ENCODE measurements at regions not wholly inside any gene's neighbourhood (a gene's known extent, or its start where the extent isn't known, plus 50 kb on each side); places are given as distances from the start of the nearest gene placed in this dataset.

GRCh38 chr4:167868163-167868562, 224.2 kb upstream of the ANXA10 start (continued):
- TF ChIP-seq TFDP2 (CRISPR knock-in tag; IDR thresholded peaks at IDR 0.05): no peak
- no peak for TF ChIP-seq ZNF3 (CRISPR knock-in tag; IDR thresholded peaks at IDR 0.05)
- TF ChIP-seq ZNF75D (CRISPR knock-in tag; IDR thresholded peaks at IDR 0.05; ENCODE audit: borderline replicate concordance): no peak
- no peak for TF ChIP-seq RBFOX2 (IDR thresholded peaks at IDR 0.05; ENCODE audit: low read depth, low read length)
- TF ChIP-seq KLF15 (CRISPR knock-in tag; IDR thresholded peaks at IDR 0.05; ENCODE audit: borderline replicate concordance): no peak
- TF ChIP-seq, protein P1, sequence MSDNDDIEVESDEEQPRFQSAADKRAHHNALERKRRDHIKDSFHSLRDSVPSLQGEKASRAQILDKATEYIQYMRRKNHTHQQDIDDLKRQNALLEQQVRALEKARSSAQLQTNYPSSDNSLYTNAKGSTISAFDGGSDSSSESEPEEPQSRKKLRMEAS (IDR thresholded peaks at IDR 0.05): no peak
- TF ChIP-seq KDM3A (CRISPR knock-in tag; IDR thresholded peaks at IDR 0.05; ENCODE audit: low read depth): no peak
- no peak for TF ChIP-seq ZNF20 (CRISPR knock-in tag; IDR thresholded peaks at IDR 0.05)
- TF ChIP-seq ZNF660 (CRISPR knock-in tag; IDR thresholded peaks at IDR 0.05; ENCODE audit: borderline replicate concordance, low read depth): no peak
- no peak for TF ChIP-seq ZBTB44 (CRISPR knock-in tag; IDR thresholded peaks at IDR 0.05)
- no peak for TF ChIP-seq ZNF44 (CRISPR knock-in tag; IDR thresholded peaks at IDR 0.05)

DNA sequence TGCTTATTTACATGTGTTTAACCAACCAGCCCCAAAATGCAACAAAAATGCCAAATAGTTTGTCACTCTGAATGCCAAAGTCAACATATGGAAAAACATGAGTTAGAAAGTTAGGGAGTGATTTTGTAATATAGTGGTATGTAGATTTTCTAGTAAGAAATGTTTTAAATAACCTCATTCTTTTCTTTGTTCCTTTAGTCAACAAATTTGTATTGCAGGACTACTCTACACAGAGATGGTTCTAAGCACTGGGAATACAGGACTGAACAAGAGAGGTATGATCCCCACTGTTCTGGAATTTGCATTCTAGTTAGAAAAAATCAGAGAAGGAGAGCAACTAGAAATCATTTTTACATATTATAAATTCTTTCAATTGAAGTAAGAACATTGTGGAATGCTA, 218.8 kb upstream of the ANXA10 start:
- BruUV-seq (replicated peaks): no TSS peak
- Histone ChIP-seq H3K9ac (ENCODE audit: insufficient read depth, low read depth, low read length) (no peak overlapping the region), H3K4me1 (ENCODE audit: insufficient read depth, low read length) (no peaks in the 10 kb centered on the region), H3K4me2 (ENCODE audit: low read depth, low read length) (no peak overlapping the region), H3K27me3 (ENCODE audit: control insufficient read depth in 1 of 2, insufficient read depth in 2 of 2, low read length in 2 of 2) (no peaks in the 10 kb centered on the region), H4K20me1 (ENCODE audit: insufficient read depth, low read length) (no peaks in the 10 kb centered on the region), H3K79me2 (ENCODE audit: insufficient read depth, low read length) (no peaks in the 10 kb centered on the region), H3K4me3 (replicated peaks in 1 of 3; ENCODE audit: insufficient read depth in 1 of 3, low read depth in 2 of 3, low read length in 3 of 3) (no peak overlapping the region), H3K36me3 (replicated peaks in 1 of 2; ENCODE audit: control insufficient read depth in 1 of 2, insufficient read depth in 2 of 2, low read length in 2 of 2) (no peaks in the 10 kb centered on the region), H3K9me3 (ENCODE audit: low read length) (no peaks in the 10 kb centered on the region), H3K27ac (ENCODE audit: extremely low read length, insufficient read depth, low read length) (no peak overlapping the region), H2AFZ (ENCODE audit: low read length) (no peak overlapping the region)
- POLR2A ChIA-PET: no interaction called here
- CTCF ChIA-PET (ENCODE audit: low intra/inter-chr PET ratio, low total read pairs): no interaction called here
- in situ Hi-C loops (cut with HindIII; ENCODE audit: extremely low pct_ligation_motif_present, low pct_unique_long_range_greater_than_20kb): no loop called here
- intact Hi-C loops (cut with micrococcal nuclease; ENCODE audit: unreplicated experiment): no loop called here
- no peak for DNase-seq (ENCODE audit: low spot score)
- FAIRE-seq: no peak
- no peak for ATAC-seq
- TF ChIP-seq, protein P2, sequence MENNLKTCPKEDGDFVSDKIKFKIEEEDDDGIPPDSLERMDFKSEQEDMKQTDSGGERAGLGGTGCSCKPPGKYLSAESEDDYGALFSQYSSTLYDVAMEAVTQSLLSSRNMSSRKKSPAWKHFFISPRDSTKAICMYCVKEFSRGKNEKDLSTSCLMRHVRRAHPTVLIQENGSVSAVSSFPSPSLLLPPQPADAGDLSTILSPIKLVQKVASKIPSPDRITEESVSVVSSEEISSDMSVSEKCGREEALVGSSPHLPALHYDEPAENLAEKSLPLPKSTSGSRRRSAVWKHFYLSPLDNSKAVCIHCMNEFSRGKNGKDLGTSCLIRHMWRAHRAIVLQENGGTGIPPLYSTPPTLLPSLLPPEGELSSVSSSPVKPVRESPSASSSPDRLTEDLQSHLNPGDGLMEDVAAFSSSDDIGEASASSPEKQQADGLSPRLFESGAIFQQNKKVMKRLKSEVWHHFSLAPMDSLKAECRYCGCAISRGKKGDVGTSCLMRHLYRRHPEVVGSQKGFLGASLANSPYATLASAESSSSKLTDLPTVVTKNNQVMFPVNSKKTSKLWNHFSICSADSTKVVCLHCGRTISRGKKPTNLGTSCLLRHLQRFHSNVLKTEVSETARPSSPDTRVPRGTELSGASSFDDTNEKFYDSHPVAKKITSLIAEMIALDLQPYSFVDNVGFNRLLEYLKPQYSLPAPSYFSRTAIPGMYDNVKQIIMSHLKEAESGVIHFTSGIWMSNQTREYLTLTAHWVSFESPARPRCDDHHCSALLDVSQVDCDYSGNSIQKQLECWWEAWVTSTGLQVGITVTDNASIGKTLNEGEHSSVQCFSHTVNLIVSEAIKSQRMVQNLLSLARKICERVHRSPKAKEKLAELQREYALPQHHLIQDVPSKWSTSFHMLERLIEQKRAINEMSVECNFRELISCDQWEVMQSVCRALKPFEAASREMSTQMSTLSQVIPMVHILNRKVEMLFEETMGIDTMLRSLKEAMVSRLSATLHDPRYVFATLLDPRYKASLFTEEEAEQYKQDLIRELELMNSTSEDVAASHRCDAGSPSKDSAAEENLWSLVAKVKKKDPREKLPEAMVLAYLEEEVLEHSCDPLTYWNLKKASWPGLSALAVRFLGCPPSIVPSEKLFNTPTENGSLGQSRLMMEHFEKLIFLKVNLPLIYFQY (CRISPR knock-in tag; IDR thresholded peaks at IDR 0.05; ENCODE audit: borderline replicate concordance): no peak
- TF ChIP-seq, protein P3, sequence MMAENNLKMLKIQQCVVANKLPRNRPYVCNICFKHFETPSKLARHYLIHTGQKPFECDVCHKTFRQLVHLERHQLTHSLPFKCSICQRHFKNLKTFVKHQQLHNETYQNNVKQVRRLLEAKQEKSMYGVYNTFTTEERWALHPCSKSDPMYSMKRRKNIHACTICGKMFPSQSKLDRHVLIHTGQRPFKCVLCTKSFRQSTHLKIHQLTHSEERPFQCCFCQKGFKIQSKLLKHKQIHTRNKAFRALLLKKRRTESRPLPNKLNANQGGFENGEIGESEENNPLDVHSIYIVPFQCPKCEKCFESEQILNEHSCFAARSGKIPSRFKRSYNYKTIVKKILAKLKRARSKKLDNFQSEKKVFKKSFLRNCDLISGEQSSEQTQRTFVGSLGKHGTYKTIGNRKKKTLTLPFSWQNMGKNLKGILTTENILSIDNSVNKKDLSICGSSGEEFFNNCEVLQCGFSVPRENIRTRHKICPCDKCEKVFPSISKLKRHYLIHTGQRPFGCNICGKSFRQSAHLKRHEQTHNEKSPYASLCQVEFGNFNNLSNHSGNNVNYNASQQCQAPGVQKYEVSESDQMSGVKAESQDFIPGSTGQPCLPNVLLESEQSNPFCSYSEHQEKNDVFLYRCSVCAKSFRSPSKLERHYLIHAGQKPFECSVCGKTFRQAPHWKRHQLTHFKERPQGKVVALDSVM (CRISPR knock-in tag; IDR thresholded peaks at IDR 0.05): no peak
- TF ChIP-seq NFRKB (IDR thresholded peaks at IDR 0.05) (no peak), FOXK1 (CRISPR knock-in tag; IDR thresholded peaks at IDR 0.05; ENCODE audit: borderline replicate concordance, low read depth) (no peak)
- TF ChIP-seq, protein P4, sequence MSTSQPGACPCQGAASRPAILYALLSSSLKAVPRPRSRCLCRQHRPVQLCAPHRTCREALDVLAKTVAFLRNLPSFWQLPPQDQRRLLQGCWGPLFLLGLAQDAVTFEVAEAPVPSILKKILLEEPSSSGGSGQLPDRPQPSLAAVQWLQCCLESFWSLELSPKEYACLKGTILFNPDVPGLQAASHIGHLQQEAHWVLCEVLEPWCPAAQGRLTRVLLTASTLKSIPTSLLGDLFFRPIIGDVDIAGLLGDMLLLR (CRISPR knock-in tag; IDR thresholded peaks at IDR 0.05): no peak

All from HepG2 (cell line).